GM23248 (cell line): ENCODE measurements at regions not wholly inside any gene's neighbourhood (a gene's known extent, or its start where the extent isn't known, plus 50 kb on each side); places are given as distances from the start of the nearest gene placed in this dataset.

Experiments
- EZH2 ChIP-seq: fragments of 200-600 bp; sonication (generic); IDR thresholded peaks from 2 replicates; pipeline ENCODE4 v1.6.1; 2018; ENCODE audit warnings: antibody characterized with exemption, mild to moderate bottlenecking; ENCODE audit not compliant: insufficient read depth, poor library complexity, severe bottlenecking
- EZH2phosphoT487 ChIP-seq: fragments of 200-600 bp; sonication (generic); IDR thresholded peaks from 2 replicates; pipeline ENCODE4 v1.6.1; 2018; ENCODE audit warnings: antibody characterized with exemption, moderate library complexity, mild to moderate bottlenecking, low read depth; ENCODE audit not compliant: insufficient read depth

DNA sequence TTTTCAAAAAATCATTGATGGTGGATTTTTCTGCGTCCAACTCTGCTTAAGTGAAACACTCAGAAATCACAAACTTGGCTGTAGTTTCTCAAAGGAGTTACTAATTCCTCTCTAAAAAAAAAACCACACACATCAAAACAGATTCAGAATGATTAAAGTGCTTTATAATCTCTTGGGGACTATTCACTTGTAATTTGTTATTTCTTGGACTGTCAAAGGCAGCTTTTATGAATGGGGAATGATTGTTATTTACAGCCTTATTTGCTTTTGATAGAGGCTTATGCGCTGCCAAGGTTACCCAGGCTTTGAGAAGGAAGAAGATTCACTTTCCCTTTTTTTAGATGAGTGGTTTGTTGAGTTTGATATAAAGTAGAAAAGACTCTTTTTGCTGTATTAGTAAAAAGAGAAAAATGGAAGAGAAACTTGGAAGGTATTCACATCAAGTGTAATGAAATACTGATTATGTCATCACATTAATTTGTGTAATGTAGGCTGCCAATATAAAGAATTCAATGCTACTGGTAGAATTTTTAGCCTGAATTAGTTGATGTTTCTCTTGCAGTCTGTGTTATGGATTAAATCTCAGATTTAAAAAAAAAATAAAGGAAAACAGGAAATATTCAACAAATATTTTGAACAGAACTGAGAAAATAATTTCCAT lies 381.0 kb upstream of the SASH1 start:
- TF ChIP-seq EZH2 (no peak), EZH2phosphoT487 (no peak)
